ENCODE measurements at regions not wholly inside any gene's neighbourhood (a gene's known extent, or its start where the extent isn't known, plus 50 kb on each side); places are given as distances from the start of the nearest gene placed in this dataset.

GRCh38 chr3:165643425-165643824, 193.8 kb downstream of the BCHE start:
- Histone ChIP-seq H3K4me2 (ENCODE audit: insufficient read depth, low read length) (no peak overlapping the region), H4K20me1 (replicated peaks; ENCODE audit: control insufficient read depth, insufficient read depth, low read length) (no peaks in the 10 kb centered on the region), H2AFZ (ENCODE audit: low read depth, low read length) (no peak overlapping the region), H3K79me2 (ENCODE audit: control insufficient read depth, insufficient read depth, low read length) (no peaks in the 10 kb centered on the region), H3K9me3 (replicated peaks; ENCODE audit: control insufficient read depth, insufficient read depth, low read depth, low read length) (no peaks in the 10 kb centered on the region), H3K27ac (ENCODE audit: extremely low read depth, low read depth, low read length) (no peak overlapping the region), H3K4me3 (no peak overlapping the region), H3K4me1 (replicated peaks in 1 of 2; ENCODE audit: control insufficient read depth in 2 of 2, insufficient read depth in 2 of 2, low read length in 2 of 2) (no peaks in the 10 kb centered on the region), H3K9ac (ENCODE audit: insufficient read depth in 1 of 2, low read depth in 2 of 2, low read length in 2 of 2) (no peak overlapping the region), H3K9me1 (ENCODE audit: control insufficient read depth, insufficient read depth, low read length) (no peaks in the 10 kb centered on the region), H3K36me3 (ENCODE audit: control insufficient read depth, insufficient read depth, low read length) (no peaks in the 10 kb centered on the region), H3K27me3 (ENCODE audit: control insufficient read depth in 2 of 2, insufficient read depth in 2 of 2, low read length in 2 of 2) (no peaks in the 10 kb centered on the region)
- TF ChIP-seq ZFPM2 (CRISPR knock-in tag; IDR thresholded peaks at IDR 0.05), result no peak
- no peak for TF ChIP-seq TAL1 (IDR thresholded peaks at IDR 0.05)
- no peak for TF ChIP-seq MCM7 (IDR thresholded peaks at IDR 0.05)
- TF ChIP-seq RBM34 (IDR thresholded peaks at IDR 0.05; ENCODE audit: borderline replicate concordance, insufficient read depth, low read length), result no peak
- TF ChIP-seq SMARCB1 (IDR thresholded peaks at IDR 0.05; ENCODE audit: insufficient read length, low read depth), result no peak
- no peak for TF ChIP-seq POLR2AphosphoS2 (IDR thresholded peaks at IDR 0.05; ENCODE audit: low read length)
- TF ChIP-seq EWSR1 (IDR thresholded peaks at IDR 0.05; ENCODE audit: borderline replicate concordance, low read depth, partially characterized antibody), result no peak
- TF ChIP-seq TRIM25 (IDR thresholded peaks at IDR 0.05; ENCODE audit: borderline replicate concordance), result no peak
- no peak for TF ChIP-seq HNRNPLL (IDR thresholded peaks at IDR 0.05; ENCODE audit: low read depth, low read length, poor library complexity, severe bottlenecking)
- no peak for TF ChIP-seq LEF1 (IDR thresholded peaks at IDR 0.05)
- no peak for TF ChIP-seq ZNF3 (CRISPR knock-in tag; IDR thresholded peaks at IDR 0.05)
- TF ChIP-seq, protein P1, sequence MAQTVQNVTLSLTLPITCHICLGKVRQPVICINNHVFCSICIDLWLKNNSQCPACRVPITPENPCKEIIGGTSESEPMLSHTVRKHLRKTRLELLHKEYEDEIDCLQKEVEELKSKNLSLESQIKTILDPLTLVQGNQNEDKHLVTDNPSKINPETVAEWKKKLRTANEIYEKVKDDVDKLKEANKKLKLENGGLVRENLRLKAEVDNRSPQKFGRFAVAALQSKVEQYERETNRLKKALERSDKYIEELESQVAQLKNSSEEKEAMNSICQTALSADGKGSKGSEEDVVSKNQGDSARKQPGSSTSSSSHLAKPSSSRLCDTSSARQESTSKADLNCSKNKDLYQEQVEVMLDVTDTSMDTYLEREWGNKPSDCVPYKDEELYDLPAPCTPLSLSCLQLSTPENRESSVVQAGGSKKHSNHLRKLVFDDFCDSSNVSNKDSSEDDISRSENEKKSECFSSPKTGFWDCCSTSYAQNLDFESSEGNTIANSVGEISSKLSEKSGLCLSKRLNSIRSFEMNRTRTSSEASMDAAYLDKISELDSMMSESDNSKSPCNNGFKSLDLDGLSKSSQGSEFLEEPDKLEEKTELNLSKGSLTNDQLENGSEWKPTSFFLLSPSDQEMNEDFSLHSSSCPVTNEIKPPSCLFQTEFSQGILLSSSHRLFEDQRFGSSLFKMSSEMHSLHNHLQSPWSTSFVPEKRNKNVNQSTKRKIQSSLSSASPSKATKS (CRISPR knock-in tag; IDR thresholded peaks at IDR 0.05), result no peak
- TF ChIP-seq MTA1 (IDR thresholded peaks at IDR 0.05; ENCODE audit: borderline replicate concordance), result no peak
- TF ChIP-seq, protein P2, sequence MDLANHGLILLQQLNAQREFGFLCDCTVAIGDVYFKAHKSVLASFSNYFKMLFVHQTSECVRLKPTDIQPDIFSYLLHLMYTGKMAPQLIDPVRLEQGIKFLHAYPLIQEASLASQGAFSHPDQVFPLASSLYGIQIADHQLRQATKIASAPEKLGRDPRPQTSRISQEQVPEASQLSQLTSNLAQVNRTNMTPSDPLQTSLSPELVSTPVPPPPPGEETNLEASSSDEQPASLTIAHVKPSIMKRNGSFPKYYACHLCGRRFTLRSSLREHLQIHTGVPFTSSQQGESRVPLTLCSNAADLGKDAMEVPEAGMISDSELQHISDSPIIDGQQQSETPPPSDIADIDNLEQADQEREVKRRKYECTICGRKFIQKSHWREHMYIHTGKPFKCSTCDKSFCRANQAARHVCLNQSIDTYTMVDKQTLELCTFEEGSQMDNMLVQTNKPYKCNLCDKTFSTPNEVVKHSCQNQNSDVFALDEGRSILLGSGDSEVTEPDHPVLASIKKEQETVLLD (IDR thresholded peaks at IDR 0.05), result no peak
- FAIRE-seq (no peak), ATAC-seq (no peak), DNase-seq (ENCODE audit: extremely low read depth in 1 of 4, low spot score in 3 of 4) (no peak)
- 0% methylated on average over 2 of the region's 2 CpGs for WGBS (ENCODE audit: insufficient coverage, low coverage, missing lambda C conversion rate)
- POLR2A ChIA-PET, result no interaction called here
- in situ Hi-C loops (cut with MboI), result no loop called here
- intact Hi-C loops (cut with micrococcal nuclease), result no loop called here
- BruUV-seq (replicated peaks), result no TSS peak
- CTCF ChIA-PET (ENCODE audit: low intra/inter-chr PET ratio), result no interaction called here
